ENCODE measurements at regions not wholly inside any gene's neighbourhood (a gene's known extent, or its start where the extent isn't known, plus 50 kb on each side); places are given as distances from the start of the nearest gene placed in this dataset.

DNA sequence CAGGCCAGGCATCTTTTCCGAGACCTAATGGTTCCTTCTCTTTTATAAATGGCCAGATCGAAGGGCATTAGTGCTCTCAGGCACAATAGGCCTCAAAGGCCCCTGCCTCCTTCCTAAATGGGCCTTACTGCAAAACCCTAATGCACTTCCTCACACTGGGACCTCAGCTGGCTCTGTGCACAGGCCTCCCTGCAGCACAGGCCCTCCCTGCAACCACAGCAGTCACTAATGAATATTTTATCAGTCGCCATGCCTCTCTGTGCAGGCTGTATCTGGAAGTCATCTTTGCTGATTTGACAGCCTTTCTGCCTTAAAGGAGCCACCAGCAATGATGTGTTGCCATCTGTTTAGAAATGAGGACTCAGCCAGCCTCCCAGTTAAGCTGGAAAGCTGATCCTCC is 54.9 kb upstream of the SDK1 start:
- Histone ChIP-seq H3K36me3 (ENCODE audit: control insufficient read depth, insufficient read depth, low read length) (no peaks in the 10 kb centered on the region), H3K9ac (ENCODE audit: low read depth, low read length) (no peak overlapping the region), H3K9me3 (ENCODE audit: control insufficient read depth, insufficient read depth, low read length) (no peaks in the 10 kb centered on the region), H3K4me3 (ENCODE audit: low read depth, low read length) (no peak overlapping the region), H3K27me3 (ENCODE audit: control insufficient read depth, insufficient read depth, low read length) (no peaks in the 10 kb centered on the region), H3K27ac (ENCODE audit: low read depth, low read length) (no peak overlapping the region), H3K4me1 (ENCODE audit: control insufficient read depth, insufficient read depth, low read length) (no peaks in the 10 kb centered on the region)

DNA sequence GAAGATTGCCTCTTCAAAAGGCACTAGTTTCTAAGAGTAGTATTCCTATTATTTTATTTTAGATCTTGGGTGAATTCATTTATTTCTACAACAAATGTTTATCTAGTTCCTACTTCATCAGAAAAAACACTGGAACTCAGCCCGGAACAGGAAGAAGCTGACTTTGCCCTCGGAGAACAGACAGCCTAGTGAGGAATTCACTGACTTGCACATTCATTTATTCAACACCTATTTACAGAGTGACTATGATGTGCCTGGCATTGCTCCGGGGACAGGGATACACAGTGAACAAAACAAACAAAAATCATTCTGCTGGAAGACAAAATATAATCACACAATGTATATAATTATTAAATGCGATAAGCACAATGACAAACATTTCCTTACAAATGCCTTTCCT is 54.4 kb upstream of the SDK1 start:
- H3K27me3 ChIP-seq (ENCODE audit: control insufficient read depth, insufficient read depth, low read length) = no peaks in the 10 kb centered on the region
- no peaks in the 10 kb centered on the region for H3K36me3 ChIP-seq (ENCODE audit: control insufficient read depth, insufficient read depth, low read length)
- H3K27ac ChIP-seq (ENCODE audit: low read depth, low read length) = no peak overlapping the region
- no peaks in the 10 kb centered on the region for H3K9me3 ChIP-seq (ENCODE audit: control insufficient read depth, insufficient read depth, low read length)
- H3K4me1 ChIP-seq (ENCODE audit: control insufficient read depth, insufficient read depth, low read length) = no peaks in the 10 kb centered on the region
- H3K9ac ChIP-seq (ENCODE audit: low read depth, low read length) = no peak overlapping the region
- H3K4me3 ChIP-seq (ENCODE audit: low read depth, low read length) = no peak overlapping the region

DNA sequence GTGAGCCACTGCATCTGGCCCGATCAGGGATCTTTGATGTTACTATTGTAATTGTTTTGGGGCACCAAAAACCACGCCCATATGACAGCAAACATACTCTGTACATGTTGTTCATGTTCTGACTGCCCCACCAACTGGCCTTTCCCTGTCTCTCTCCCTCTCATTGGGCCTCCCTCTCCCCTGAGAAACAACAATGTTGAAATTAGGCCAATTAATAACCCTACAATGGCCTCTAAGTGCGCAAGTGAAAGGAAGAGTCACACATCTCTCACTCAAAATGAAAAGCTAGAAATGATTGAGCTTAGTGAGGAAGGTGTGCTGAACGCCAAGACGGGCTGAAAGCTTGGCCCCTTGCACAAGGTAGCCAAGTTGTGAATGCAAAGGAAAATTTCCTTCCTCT is 50.3 kb upstream of the SDK1 start:
- no peaks in the 10 kb centered on the region for H3K9me3 ChIP-seq (ENCODE audit: control insufficient read depth, insufficient read depth, low read length)
- no peaks in the 10 kb centered on the region for H3K27me3 ChIP-seq (ENCODE audit: control insufficient read depth, insufficient read depth, low read length)
- no peaks in the 10 kb centered on the region for H3K4me1 ChIP-seq (ENCODE audit: control insufficient read depth, insufficient read depth, low read length)
- H3K36me3 ChIP-seq (ENCODE audit: control insufficient read depth, insufficient read depth, low read length) = no peaks in the 10 kb centered on the region
- no peak overlapping the region for H3K4me3 ChIP-seq (ENCODE audit: low read depth, low read length)
- no peak overlapping the region for H3K9ac ChIP-seq (ENCODE audit: low read depth, low read length)
- no peak overlapping the region for H3K27ac ChIP-seq (ENCODE audit: low read depth, low read length)
